HCT116 (cell line): ENCODE measurements at regions not wholly inside any gene's neighbourhood (a gene's known extent, or its start where the extent isn't known, plus 50 kb on each side); places are given as distances from the start of the nearest gene placed in this dataset.

Experiments used
- ATAC-seq: fragments of 200-7000 bp; cut with Tn5 transposase; 2 replicates; pipeline ENCODE4 v1.9.1; 2020; ENCODE audit warnings: mild to moderate bottlenecking, moderate library complexity
- BruUV-seq: library from RNA; stranded (reverse); fragments of 400-500 nt; replicated peaks from 2 replicates; lab custom pipeline; 2021; lab: Mats Ljungman, UMichigan
- CTCF ChIA-PET: fragments of 300-600 bp; sonication (Branson Sonifier 250); formaldehyde crosslinking; loops from one replicate; lab custom pipeline; 2021; ENCODE audit warnings: antibody characterized with exemption; lab: Charles Lee
- POLR2A ChIA-PET: fragments of 300-600, 350-600 bp; sonication (Branson Sonifier 250); formaldehyde crosslinking; loops from one replicate; lab custom pipeline; 2021; ENCODE audit warnings: antibody characterized with exemption; lab: Charles Lee
- RAD21 ChIA-PET, 2 experiments: fragments of 300-600 bp; sonication (Branson Sonifier 250); formaldehyde crosslinking; loops; one replicate each; lab custom pipeline; 2023; ENCODE audit warnings: low total read pairs in 2 of 2; ENCODE audit not compliant: uncharacterized antibody in 2 of 2, unreplicated experiment in 2 of 2, low non-redundant PET in 1 of 2; lab: Charles Lee
- DNase-seq: peaks from one replicate; pipeline ENCODE4 v3.0.0-alpha.2; 2010; ENCODE audit warnings: low read depth, low spot score
- H2AFZ ChIP-seq: fragments of 200-600 bp; shearing (Covaris generic), sonication (generic); 2 replicates; pipeline ENCODE4 v1.6.1; 2017; ENCODE audit warnings: low read depth, mixed run types, mixed read lengths, antibody characterized with exemption, low read length; ENCODE audit not compliant: poor library complexity, severe bottlenecking
- H3K27ac ChIP-seq: 2 replicates; pipeline ENCODE4 v1.5.1; 2012; ENCODE audit warnings: low read depth, low read length
- H3K27me3 ChIP-seq: fragments of 200-600 bp; sonication (generic); 2 replicates; pipeline ENCODE4 v1.6.1; 2016; ENCODE audit warnings: mixed run types, low read length, mixed read lengths; ENCODE audit not compliant: insufficient read depth
- H3K36me3 ChIP-seq, 2 experiments: fragments of 200-500 bp in 1 of 2; fragments of 200-600 bp in 1 of 2; sonication (Bioruptor generic) in 1 of 2; sonication (generic) in 1 of 2; 2 replicates each; pipeline versions ENCODE4 v1.5.1 to v1.6.1; 2014 to 2016; ENCODE audit warnings: low read length in 2 of 2, inconsistent platforms in 1 of 2, mixed read lengths in 1 of 2, mixed run types in 1 of 2; ENCODE audit not compliant: insufficient read depth in 2 of 2, control insufficient read depth in 1 of 2
- H3K4me1 ChIP-seq, 2 experiments: fragments of 200-600 bp in 1 of 2; sonication (generic) in 1 of 2; 2 replicates each; pipeline versions ENCODE4 v1.5.1 to v1.6.1; 2012 to 2017; ENCODE audit warnings: low read length in 2 of 2, inconsistent platforms in 1 of 2, mild to moderate bottlenecking in 1 of 2, mixed read lengths in 1 of 2, mixed run types in 1 of 2, moderate library complexity in 1 of 2; ENCODE audit not compliant: insufficient read depth in 2 of 2, control insufficient read depth in 1 of 2
- H3K4me2 ChIP-seq: fragments of 200-600 bp; sonication (generic); 2 replicates; pipeline ENCODE4 v1.6.1; 2017; ENCODE audit warnings: mixed run types, low read length, mixed read lengths
- H3K4me3 ChIP-seq, 2 experiments: fragments of 200-600 bp in 1 of 2; sonication (generic) in 1 of 2; replicated peaks in 1 of 2; 2 replicates each; pipeline ENCODE4 v1.5.1; 2011 to 2016; ENCODE audit warnings: low read length in 2 of 2, control low read depth in 1 of 2, low read depth in 1 of 2, mild to moderate bottlenecking in 1 of 2, mixed read lengths in 1 of 2, mixed run types in 1 of 2
- H3K79me2 ChIP-seq: fragments of 200-600 bp; sonication (generic); 2 replicates; pipeline ENCODE4 v1.6.1; 2017; ENCODE audit warnings: mild to moderate bottlenecking, mixed run types, low read length, moderate library complexity, mixed read lengths; ENCODE audit not compliant: insufficient read depth
- H3K9ac ChIP-seq: fragments of 200-600 bp; sonication (generic); 2 replicates; pipeline ENCODE4 v1.6.1; 2016; ENCODE audit warnings: low read length, mixed read lengths
- H3K9me2 ChIP-seq: fragments of 200-600 bp; sonication (generic), shearing (Covaris generic); 2 replicates; pipeline ENCODE4 v1.6.1; 2017; ENCODE audit warnings: mixed run types, mild to moderate bottlenecking, moderate library complexity; ENCODE audit not compliant: insufficient read depth
- H3K9me3 ChIP-seq, 2 experiments: fragments of 200-500 bp in 1 of 2; fragments of 200-600 bp in 1 of 2; sonication (Bioruptor generic) in 1 of 2; sonication (generic) in 1 of 2; 2 replicates each; pipeline ENCODE4 v1.6.1; 2014 to 2017; ENCODE audit warnings: low read length in 2 of 2, mixed read lengths in 2 of 2, inconsistent platforms in 1 of 2, low read depth in 1 of 2, mild to moderate bottlenecking in 1 of 2, mixed run types in 1 of 2, moderate library complexity in 1 of 2; ENCODE audit not compliant: control insufficient read depth in 1 of 2, insufficient read depth in 1 of 2
- H4K20me1 ChIP-seq: fragments of 200-600 bp; sonication (generic), shearing (Covaris generic); 2 replicates; pipeline ENCODE4 v1.6.1; 2017; ENCODE audit warnings: mixed run types, mild to moderate bottlenecking, moderate library complexity; ENCODE audit not compliant: insufficient read depth
- ELF1 ChIP-seq: IDR thresholded peaks from 2 replicates; pipeline ENCODE4 v1.6.1; 2012; ENCODE audit warnings: low read depth, borderline replicate concordance
- EZH2 ChIP-seq: fragments of 200-600 bp; sonication (generic); IDR thresholded peaks from 2 replicates; pipeline ENCODE4 v1.6.1; 2017; ENCODE audit warnings: antibody characterized with exemption, mixed run types
- EZH2phosphoT487 ChIP-seq: fragments of 200-600 bp; IDR thresholded peaks from 2 replicates; pipeline ENCODE4 v1.6.1; 2018; ENCODE audit warnings: antibody characterized with exemption, borderline replicate concordance
- MAX ChIP-seq: IDR thresholded peaks from 2 replicates; pipeline ENCODE4 v1.6.1; 2012
- POLR2AphosphoS5 ChIP-seq: IDR thresholded peaks from 2 replicates; pipeline ENCODE4 v1.6.1; 2011; ENCODE audit warnings: mild to moderate bottlenecking, low read depth, low read length, moderate library complexity
- SIN3A ChIP-seq: IDR thresholded peaks from 2 replicates; pipeline ENCODE4 v1.6.1; 2012; ENCODE audit warnings: low read depth
- SP1 ChIP-seq: IDR thresholded peaks from 2 replicates; pipeline ENCODE4 v1.6.1; 2012; ENCODE audit warnings: low read depth
- TCF7L2 ChIP-seq: IDR thresholded peaks from 2 replicates; pipeline ENCODE4 v1.7.0; 2011; ENCODE audit warnings: borderline replicate concordance, inconsistent platforms; ENCODE audit not compliant: insufficient read depth, insufficient read length; ENCODE audit errors: extremely low read depth
- ZBTB33 ChIP-seq: IDR thresholded peaks from 2 replicates; pipeline ENCODE4 v1.6.1; 2011; ENCODE audit warnings: mild to moderate bottlenecking, low read length, moderate library complexity; ENCODE audit not compliant: insufficient replicate concordance; ENCODE audit errors: extremely low read depth
- ZNF274 ChIP-seq: fragments of 200-500 bp; sonication (Bioruptor generic); IDR thresholded peaks from 2 replicates; pipeline ENCODE4 v1.6.1; 2014; ENCODE audit warnings: mild to moderate bottlenecking, low read depth, low read length, inconsistent platforms
- intact Hi-C: fragments of 100-400 bp; cut with micrococcal nuclease; formaldehyde crosslinking; loops from 2 replicates; pipeline ENCODE4 v1.10.0; 2022
- TF ChIP-seq, protein P1 (sequence below), 3 experiments: fragments of 200-600 bp in 1 of 3; sonication (generic) in 1 of 3; IDR thresholded peaks in 2 of 3; conservative IDR thresholded peaks in 1 of 3; 2 replicates each; pipeline ENCODE4 v1.5.1; 2012 to 2017; ENCODE audit warnings: low read depth in 2 of 3, low read length in 2 of 3, antibody characterized with exemption in 1 of 3, borderline replicate concordance in 1 of 3, control low read depth in 1 of 3, mild to moderate bottlenecking in 1 of 3, mixed read lengths in 1 of 3, mixed run types in 1 of 3, moderate library complexity in 1 of 3; ENCODE audit not compliant: insufficient read depth in 1 of 3

DNA sequence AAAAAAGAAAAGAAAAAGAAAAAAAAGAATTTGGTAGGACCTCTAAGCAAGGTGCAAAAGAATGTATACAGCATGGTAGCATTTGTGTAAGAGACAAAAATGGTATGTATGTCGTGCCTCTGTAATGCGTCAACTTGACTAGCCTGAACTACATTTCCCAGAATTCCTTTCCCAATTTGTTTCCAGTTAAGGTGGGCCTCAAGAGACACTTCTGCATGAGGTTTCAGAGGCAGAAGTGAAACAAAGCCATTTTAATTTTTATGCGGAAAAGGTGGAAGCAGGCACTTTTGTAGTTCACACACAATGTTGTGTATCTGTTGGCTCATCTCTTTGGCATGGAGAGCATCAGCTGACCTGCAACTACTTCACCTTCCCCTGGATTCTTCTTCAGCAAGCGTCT lies 56.5 kb upstream of the PAPOLG start (continued):
- TF ChIP-seq, protein P1, sequence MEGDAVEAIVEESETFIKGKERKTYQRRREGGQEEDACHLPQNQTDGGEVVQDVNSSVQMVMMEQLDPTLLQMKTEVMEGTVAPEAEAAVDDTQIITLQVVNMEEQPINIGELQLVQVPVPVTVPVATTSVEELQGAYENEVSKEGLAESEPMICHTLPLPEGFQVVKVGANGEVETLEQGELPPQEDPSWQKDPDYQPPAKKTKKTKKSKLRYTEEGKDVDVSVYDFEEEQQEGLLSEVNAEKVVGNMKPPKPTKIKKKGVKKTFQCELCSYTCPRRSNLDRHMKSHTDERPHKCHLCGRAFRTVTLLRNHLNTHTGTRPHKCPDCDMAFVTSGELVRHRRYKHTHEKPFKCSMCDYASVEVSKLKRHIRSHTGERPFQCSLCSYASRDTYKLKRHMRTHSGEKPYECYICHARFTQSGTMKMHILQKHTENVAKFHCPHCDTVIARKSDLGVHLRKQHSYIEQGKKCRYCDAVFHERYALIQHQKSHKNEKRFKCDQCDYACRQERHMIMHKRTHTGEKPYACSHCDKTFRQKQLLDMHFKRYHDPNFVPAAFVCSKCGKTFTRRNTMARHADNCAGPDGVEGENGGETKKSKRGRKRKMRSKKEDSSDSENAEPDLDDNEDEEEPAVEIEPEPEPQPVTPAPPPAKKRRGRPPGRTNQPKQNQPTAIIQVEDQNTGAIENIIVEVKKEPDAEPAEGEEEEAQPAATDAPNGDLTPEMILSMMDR (IDR thresholded peaks at IDR 0.05 in 2 of 3, conservative IDR thresholded peaks at IDR 0.05 in 1 of 3; ENCODE audit: borderline replicate concordance in 1 of 3, insufficient read depth in 1 of 3, low read depth in 2 of 3, low read length in 2 of 3), result no peak
- TF ChIP-seq, all 23 proteins: peak for 0

GRCh38 chr2:60706021-60706420 lies 50.0 kb upstream of the PAPOLG start:
- H3K27me3 ChIP-seq, result no peaks in the 10 kb centered on the region
- H3K36me3 ChIP-seq, result no peaks in the 10 kb centered on the region
- H3K79me2 ChIP-seq, result no peaks in the 10 kb centered on the region
- no peak overlapping the region for H3K4me2 ChIP-seq
- RAD21 ChIA-PET, result no interaction called here
- H3K9me3 ChIP-seq, result no peaks in the 10 kb centered on the region
- H2AFZ ChIP-seq, result no peak overlapping the region
- H3K4me1 ChIP-seq, result no peaks in the 10 kb centered on the region
- no peaks in the 10 kb centered on the region for H4K20me1 ChIP-seq
- no peak overlapping the region for H3K4me3 ChIP-seq
- TF ChIP-seq ELF1, result no peak
- TF ChIP-seq SP1, result no peak
- no peak for TF ChIP-seq POLR2AphosphoS5
- TF ChIP-seq, protein P1 (IDR thresholded peaks at IDR 0.05 in 2 of 3, conservative IDR thresholded peaks at IDR 0.05 in 1 of 3; ENCODE audit: borderline replicate concordance in 1 of 3, insufficient read depth in 1 of 3, low read depth in 2 of 3, low read length in 2 of 3), result no peak
- TF ChIP-seq EZH2, result no peak
- TF ChIP-seq ZBTB33, result no peak
- no peak for TF ChIP-seq TCF7L2
- no peak for TF ChIP-seq ZNF274
- TF ChIP-seq SIN3A, result no peak
- TF ChIP-seq MAX, result no peak
- no peak for TF ChIP-seq EZH2phosphoT487
- DNase-seq (no peak), ATAC-seq (no peak)
- CTCF ChIA-PET, result interaction anchor here (0.7 to 3.6 kb wide), 3 partner anchors 9 to 293 kb away, joined by 3 to 22 read pairs (median 5); no protein-coding TSS in a partner anchor
- H3K9me2 ChIP-seq, result no peaks in the 10 kb centered on the region
- no peak overlapping the region for H3K27ac ChIP-seq
- intact Hi-C loops, result no loop called here
- BruUV-seq, result no TSS peak
- H3K9ac ChIP-seq, result no peak overlapping the region
- POLR2A ChIA-PET, result no interaction called here
